Activated gamma-delta T cell treated with anti-CD3 and anti-CD28 coated beads, Interleukin-2, amount 50 U/mL, for 16 hours (primary cell): ENCODE measurements at regions not wholly inside any gene's neighbourhood (a gene's known extent, or its start where the extent isn't known, plus 50 kb on each side); places are given as distances from the start of the nearest gene placed in this dataset.

Source experiments
- DNase-seq: peaks from one replicate; pipeline ENCODE4 v3.0.0-alpha.2; 2020; ENCODE audit warnings: low read depth

GRCh38 chr13:89899302-89900103 lies 1448.0 kb upstream of the MIR17HG start:
- DNase-seq, result no peak

GRCh38 chr13:89900104-89900765 lies 1447.3 kb upstream of the MIR17HG start:
- DNase-seq, result no peak

- no peak for DNase-seq
These were observed 1445.3 kb upstream of the MIR17HG start for GRCh38 chr13:89902223-89902622.

GRCh38 chr13:89903115-89903514 lies 1444.4 kb upstream of the MIR17HG start:
- DNase-seq, result no peak

- DNase-seq, result no peak
These were observed 1437.3 kb upstream of the MIR17HG start for GRCh38 chr13:89910166-89910565.

- no peak for DNase-seq
These were observed 1430.9 kb upstream of the MIR17HG start for GRCh38 chr13:89916551-89916950.

GRCh38 chr13:89920461-89920860 lies 1427.0 kb upstream of the MIR17HG start:
- no peak for DNase-seq

- no peak for DNase-seq
These were observed 1424.4 kb upstream of the MIR17HG start for GRCh38 chr13:89923052-89923451.

- no peak for DNase-seq
These were observed 1423.8 kb upstream of the MIR17HG start for GRCh38 chr13:89923736-89924135.

GRCh38 chr13:89925107-89925506 lies 1422.4 kb upstream of the MIR17HG start:
- no peak for DNase-seq

GRCh38 chr13:89930861-89931260 lies 1416.6 kb upstream of the MIR17HG start:
- no peak for DNase-seq

GRCh38 chr13:89932902-89933301 lies 1414.6 kb upstream of the MIR17HG start:
- no peak for DNase-seq

- no peak for DNase-seq
These were observed 1411.2 kb upstream of the MIR17HG start for GRCh38 chr13:89936256-89936655.

GRCh38 chr13:89937420-89937819 lies 1410.1 kb upstream of the MIR17HG start:
- DNase-seq, result no peak

- no peak for DNase-seq
These were observed 1407.1 kb upstream of the MIR17HG start for GRCh38 chr13:89940383-89940782.

GRCh38 chr13:89943139-89943538 lies 1404.3 kb upstream of the MIR17HG start:
- DNase-seq, result no peak

- DNase-seq, result no peak
These were observed 1397.3 kb upstream of the MIR17HG start for GRCh38 chr13:89950225-89950624.

GRCh38 chr13:89951341-89951740 lies 1396.1 kb upstream of the MIR17HG start:
- DNase-seq, result no peak

- DNase-seq, result no peak
These were observed 1393.9 kb upstream of the MIR17HG start for GRCh38 chr13:89953581-89953980.

- DNase-seq, result no peak
These were observed 1391.7 kb upstream of the MIR17HG start for GRCh38 chr13:89955773-89956172.

- no peak for DNase-seq
These were observed 1388.4 kb upstream of the MIR17HG start for GRCh38 chr13:89959074-89959473.

GRCh38 chr13:89965252-89965651 lies 1382.2 kb upstream of the MIR17HG start:
- DNase-seq, result no peak

GRCh38 chr13:89966524-89966923 lies 1381.0 kb upstream of the MIR17HG start:
- no peak for DNase-seq

GRCh38 chr13:89967701-89968100 lies 1379.8 kb upstream of the MIR17HG start:
- DNase-seq, result no peak
